Dendritic cell treated with granulocyte-macrophage colony-stimulating factor and Interleukin-4, amounts not matched to agents 40 ng/mL and 50 ng/mL, for 4 days (primary cell): ENCODE measurements at regions not wholly inside any gene's neighbourhood (a gene's known extent, or its start where the extent isn't known, plus 50 kb on each side); places are given as distances from the start of the nearest gene placed in this dataset.

Experiments
- H3K27ac Mint-ChIP-seq: one replicate; pipeline ENCODE4 v1.8.0; 2022; ENCODE audit warnings: mild to moderate bottlenecking, mixed read lengths
- H3K27me3 Mint-ChIP-seq: one replicate; pipeline ENCODE4 v1.8.0; 2022; ENCODE audit warnings: mild to moderate bottlenecking, mixed read lengths
- H3K36me3 Mint-ChIP-seq: one replicate; pipeline ENCODE4 v1.8.0; 2022; ENCODE audit warnings: low read depth, mixed read lengths
- H3K4me1 Mint-ChIP-seq: one replicate; pipeline ENCODE4 v1.8.0; 2022; ENCODE audit warnings: low read depth, mixed read lengths
- H3K4me3 Mint-ChIP-seq: one replicate; pipeline ENCODE4 v1.8.0; 2022; ENCODE audit warnings: mild to moderate bottlenecking, moderate library complexity, mixed read lengths
- H3K9me3 Mint-ChIP-seq: one replicate; pipeline ENCODE4 v1.8.0; 2022; ENCODE audit warnings: mixed read lengths
- intact Hi-C: fragments of 100-400 bp; cut with micrococcal nuclease; formaldehyde crosslinking; loops from one replicate; pipeline ENCODE4 v1.15.0; 2022

GRCh38 chr22:49015993-49016908, 811.4 kb downstream of the BRD1 start:
- no peaks in the 10 kb centered on the region for H3K36me3 Mint-ChIP-seq
- no peaks in the 10 kb centered on the region for H3K9me3 Mint-ChIP-seq
- no peak overlapping the region for H3K27ac Mint-ChIP-seq
- H3K4me1 Mint-ChIP-seq, result no peaks in the 10 kb centered on the region
- H3K27me3 Mint-ChIP-seq, result no peaks in the 10 kb centered on the region
- intact Hi-C loops, result no loop called here
- no peak overlapping the region for H3K4me3 Mint-ChIP-seq

GRCh38 chr22:49015459-49015858, 812.2 kb downstream of the BRD1 start:
- intact Hi-C loops, result no loop called here
- Mint-ChIP-seq H3K36me3 (no peaks in the 10 kb centered on the region), H3K27ac (no peak overlapping the region), H3K4me3 (no peak overlapping the region), H3K9me3 (no peaks in the 10 kb centered on the region), H3K27me3 (no peaks in the 10 kb centered on the region), H3K4me1 (no peaks in the 10 kb centered on the region)

- Mint-ChIP-seq H3K27me3 (no peaks in the 10 kb centered on the region), H3K9me3 (no peaks in the 10 kb centered on the region), H3K36me3 (no peaks in the 10 kb centered on the region), H3K4me1 (no peaks in the 10 kb centered on the region), H3K27ac (no peak overlapping the region), H3K4me3 (no peak overlapping the region)
- intact Hi-C loops, result no loop called here
Measured at GRCh38 chr22:49014227-49015201, 813.2 kb downstream of the BRD1 start.

DNA sequence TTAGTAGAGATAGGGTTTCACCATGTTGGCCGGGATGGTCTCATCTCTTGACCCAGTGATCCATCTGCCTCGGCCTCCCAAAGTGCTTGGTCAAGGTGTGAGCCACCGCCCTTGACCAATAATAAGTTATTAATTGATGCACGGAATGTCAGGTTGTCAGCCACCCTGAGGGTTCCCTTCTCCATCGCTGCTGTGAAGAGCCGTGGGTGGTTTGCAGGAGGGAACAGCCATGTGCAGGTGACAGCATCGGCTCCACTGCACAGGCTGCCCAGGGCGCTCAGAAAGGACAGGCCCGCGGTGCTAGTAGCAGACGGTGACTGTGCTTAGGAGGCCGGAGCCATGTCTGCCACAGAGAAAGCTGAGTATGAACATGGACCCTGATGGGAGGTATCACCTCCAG, 814.0 kb downstream of the BRD1 start:
- H3K27ac Mint-ChIP-seq, result no peak overlapping the region
- no peaks in the 10 kb centered on the region for H3K4me1 Mint-ChIP-seq
- H3K9me3 Mint-ChIP-seq, result no peaks in the 10 kb centered on the region
- no peaks in the 10 kb centered on the region for H3K27me3 Mint-ChIP-seq
- H3K4me3 Mint-ChIP-seq, result no peak overlapping the region
- no peaks in the 10 kb centered on the region for H3K36me3 Mint-ChIP-seq
- intact Hi-C loops, result no loop called here

GRCh38 chr22:49012712-49013395, 814.8 kb downstream of the BRD1 start:
- intact Hi-C loops, result no loop called here
- H3K4me3 Mint-ChIP-seq, result no peak overlapping the region
- H3K9me3 Mint-ChIP-seq, result no peaks in the 10 kb centered on the region
- no peaks in the 10 kb centered on the region for H3K36me3 Mint-ChIP-seq
- no peaks in the 10 kb centered on the region for H3K27me3 Mint-ChIP-seq
- H3K27ac Mint-ChIP-seq, result no peak overlapping the region
- no peaks in the 10 kb centered on the region for H3K4me1 Mint-ChIP-seq

DNA sequence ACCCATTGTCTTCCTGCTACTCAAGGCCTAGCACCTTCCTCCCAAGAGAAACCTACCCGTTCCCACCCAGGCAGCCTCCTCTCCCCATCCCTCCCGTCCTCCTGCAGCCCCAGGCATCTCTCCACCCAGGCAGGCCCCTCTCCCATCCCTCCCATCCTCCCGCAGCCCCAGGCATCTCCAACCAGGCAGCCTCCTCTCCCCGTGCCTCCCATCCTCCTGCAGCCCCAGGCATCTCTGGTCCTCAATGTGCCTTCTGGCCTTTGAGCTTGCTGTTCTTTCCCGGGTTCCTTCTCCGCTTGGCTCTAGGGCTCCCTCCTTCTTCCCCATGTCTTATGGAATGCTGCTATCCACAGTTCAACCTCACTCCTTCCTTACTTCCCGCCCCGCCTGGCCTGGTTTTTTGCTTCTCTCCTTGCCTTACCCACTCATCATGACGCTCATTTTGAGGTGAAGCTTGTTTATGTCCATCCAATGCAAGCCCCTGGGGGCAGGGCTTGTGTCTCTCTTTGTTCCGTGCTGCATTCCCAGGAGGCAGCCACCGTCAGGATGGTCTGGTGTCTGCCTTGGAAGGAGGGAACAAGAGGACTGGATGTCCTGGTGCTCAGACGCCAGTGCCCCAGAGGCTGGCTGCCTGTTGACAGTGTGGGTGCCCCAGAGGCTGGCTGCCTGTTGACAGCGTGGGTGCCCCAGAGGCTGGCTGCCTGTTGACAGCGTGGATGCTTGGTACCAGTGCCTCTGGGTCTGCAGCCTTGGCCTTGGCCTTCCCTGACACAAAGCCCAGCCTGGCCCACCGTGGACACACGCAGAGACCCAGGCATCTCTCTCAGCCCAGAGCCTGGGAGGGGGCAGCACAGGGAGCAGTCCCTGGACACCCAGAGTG, 815.7 kb downstream of the BRD1 start:
- no peak overlapping the region for H3K27ac Mint-ChIP-seq

GRCh38 chr22:49011379-49011768, 816.3 kb downstream of the BRD1 start:
- Mint-ChIP-seq H3K9me3 (no peaks in the 10 kb centered on the region), H3K36me3 (no peaks in the 10 kb centered on the region), H3K4me3 (no peak overlapping the region), H3K4me1 (no peaks in the 10 kb centered on the region), H3K27ac (no peak overlapping the region), H3K27me3 (no peaks in the 10 kb centered on the region)
- intact Hi-C loops, result no loop called here

More for the DNA sequence above, 815.7 kb downstream of the BRD1 start:
- Mint-ChIP-seq H3K27me3 (no peaks in the 10 kb centered on the region), H3K4me3 (no peak overlapping the region), H3K9me3 (no peaks in the 10 kb centered on the region), H3K36me3 (no peaks in the 10 kb centered on the region), H3K4me1 (no peaks in the 10 kb centered on the region)
- intact Hi-C loops, result no loop called here

DNA sequence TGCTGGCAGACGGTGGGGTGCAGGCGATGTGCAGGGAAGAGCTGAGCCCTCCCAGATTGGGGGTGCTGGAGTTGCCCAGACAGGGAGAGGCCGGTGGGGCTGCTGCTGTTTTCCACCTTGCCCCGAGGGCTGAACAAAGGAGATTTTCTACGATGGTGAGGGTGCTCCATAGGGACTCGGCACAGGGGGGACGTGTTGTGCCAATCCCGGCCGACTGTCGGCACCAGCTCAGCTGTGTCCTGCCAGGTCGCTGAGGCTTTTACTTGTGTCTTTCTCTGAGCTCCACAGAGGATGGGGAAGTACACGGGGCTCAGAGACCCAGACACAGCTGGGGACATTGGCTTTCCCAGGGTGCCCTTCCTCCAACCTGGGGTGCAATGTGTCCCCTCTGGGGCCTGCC, 816.8 kb downstream of the BRD1 start:
- no peaks in the 10 kb centered on the region for H3K27me3 Mint-ChIP-seq
- no peaks in the 10 kb centered on the region for H3K36me3 Mint-ChIP-seq
- no peak overlapping the region for H3K27ac Mint-ChIP-seq
- H3K4me1 Mint-ChIP-seq, result no peaks in the 10 kb centered on the region
- no peak overlapping the region for H3K4me3 Mint-ChIP-seq
- no peaks in the 10 kb centered on the region for H3K9me3 Mint-ChIP-seq
- intact Hi-C loops, result no loop called here

GRCh38 chr22:49010070-49010863, 817.4 kb downstream of the BRD1 start:
- no peak overlapping the region for H3K4me3 Mint-ChIP-seq
- H3K27me3 Mint-ChIP-seq, result no peaks in the 10 kb centered on the region
- no peaks in the 10 kb centered on the region for H3K4me1 Mint-ChIP-seq
- H3K27ac Mint-ChIP-seq, result no peak overlapping the region
- no peaks in the 10 kb centered on the region for H3K9me3 Mint-ChIP-seq
- no peaks in the 10 kb centered on the region for H3K36me3 Mint-ChIP-seq
- intact Hi-C loops, result no loop called here

DNA sequence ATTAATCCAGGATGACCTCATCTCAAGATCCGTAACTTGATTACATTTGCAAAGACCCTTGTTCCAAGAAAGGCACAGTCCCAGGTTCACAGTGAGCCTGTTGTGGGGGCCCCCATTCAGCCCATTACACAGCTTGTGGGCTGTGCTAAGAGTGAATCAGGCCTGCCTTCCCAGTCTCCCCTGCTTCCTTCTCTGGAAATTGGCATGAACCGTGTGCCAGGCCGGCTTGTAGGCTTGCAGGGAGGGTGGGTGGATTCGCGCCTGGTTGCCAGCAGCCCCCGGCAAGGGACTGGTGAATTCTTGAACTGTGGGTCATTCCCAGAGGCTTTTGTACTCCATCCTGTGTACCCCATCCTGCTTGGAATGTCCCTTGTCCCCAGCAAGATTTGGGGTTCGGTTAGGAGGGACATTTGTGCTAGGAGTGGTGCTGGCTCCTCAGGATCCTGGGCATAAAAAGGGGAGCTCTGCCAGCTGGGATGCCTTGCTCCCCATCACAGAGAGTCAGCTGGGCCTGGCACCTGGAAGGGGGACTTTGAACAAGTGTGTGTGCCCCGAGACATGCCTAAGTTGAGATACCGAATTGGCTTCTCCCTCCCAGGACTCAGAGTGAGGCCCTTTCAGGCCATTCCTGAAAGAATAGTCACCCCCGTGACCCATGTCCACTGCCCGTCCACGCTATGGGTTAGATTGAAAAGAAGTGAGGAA, 818.2 kb downstream of the BRD1 start:
- no peak overlapping the region for H3K27ac Mint-ChIP-seq
- no peaks in the 10 kb centered on the region for H3K27me3 Mint-ChIP-seq
- H3K4me3 Mint-ChIP-seq, result no peak overlapping the region
- no peaks in the 10 kb centered on the region for H3K36me3 Mint-ChIP-seq
- H3K9me3 Mint-ChIP-seq, result no peaks in the 10 kb centered on the region
- intact Hi-C loops, result no loop called here
- H3K4me1 Mint-ChIP-seq, result no peaks in the 10 kb centered on the region

DNA sequence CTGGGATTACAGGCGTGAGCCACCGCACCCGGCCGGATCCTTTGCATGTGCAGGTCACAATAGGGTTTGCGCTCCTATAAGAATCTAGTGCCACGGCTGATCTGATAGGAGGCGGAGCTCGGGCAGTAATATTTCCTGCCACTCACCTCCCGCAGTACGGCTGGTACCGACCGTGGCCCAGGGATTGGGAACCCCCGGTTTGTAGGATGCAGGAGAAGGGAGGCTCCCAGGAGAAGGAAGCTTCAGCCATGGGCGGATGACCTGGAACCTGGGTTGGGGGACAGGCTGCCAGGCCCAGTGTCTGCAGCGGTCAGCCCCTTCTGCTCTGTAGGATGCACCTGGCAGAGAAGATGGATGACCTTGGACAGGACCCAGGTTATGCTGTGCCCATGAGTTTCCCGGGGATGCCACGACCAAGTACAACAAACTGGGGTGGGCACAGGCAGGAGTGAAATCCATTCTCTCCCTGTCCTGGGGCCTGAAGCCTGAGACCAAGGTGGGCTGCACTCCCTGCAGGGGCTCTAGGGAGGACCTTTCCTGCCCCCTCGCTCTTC, 818.9 kb downstream of the BRD1 start:
- Mint-ChIP-seq H3K9me3 (no peaks in the 10 kb centered on the region), H3K27ac (no peak overlapping the region), H3K36me3 (no peaks in the 10 kb centered on the region), H3K4me3 (no peak overlapping the region), H3K27me3 (no peaks in the 10 kb centered on the region), H3K4me1 (no peaks in the 10 kb centered on the region)
- intact Hi-C loops, result no loop called here
